UCSD-AML1 (cell line): ENCODE measurements at regions not wholly inside any gene's neighbourhood (a gene's known extent, or its start where the extent isn't known, plus 50 kb on each side); places are given as distances from the start of the nearest gene placed in this dataset.
"Not testable (repeated sequence)": the region's sequence is repeated elsewhere in the genome, so short reads cannot be mapped to it uniquely, and the experiment has no call there.

Experiments used
- DNase-seq: peaks from one replicate; lab custom pipeline; 2025; ENCODE audit not compliant: unreplicated experiment; lab: John Stamatoyannopoulos, UW

DNA sequence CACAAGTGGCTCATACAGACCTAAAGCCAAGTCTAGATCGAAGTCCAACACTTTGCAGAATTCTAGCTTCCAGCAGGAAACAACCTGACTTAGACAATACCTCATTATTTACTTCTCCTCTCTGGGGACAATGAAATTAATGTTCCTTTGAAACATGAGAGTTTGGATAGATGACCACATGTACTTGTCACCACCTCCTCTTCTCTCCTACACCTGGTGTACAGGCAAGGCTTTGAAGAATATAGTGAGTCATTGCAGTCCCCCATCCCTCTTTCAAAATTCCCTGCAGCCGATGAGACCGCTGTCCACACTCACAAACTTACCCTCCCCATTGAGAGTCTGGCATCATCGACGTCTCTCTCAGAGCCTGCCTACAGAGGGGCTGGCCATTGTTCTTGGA lies 189.0 kb upstream of the HES1 start:
- DNase-seq: no peak

DNA sequence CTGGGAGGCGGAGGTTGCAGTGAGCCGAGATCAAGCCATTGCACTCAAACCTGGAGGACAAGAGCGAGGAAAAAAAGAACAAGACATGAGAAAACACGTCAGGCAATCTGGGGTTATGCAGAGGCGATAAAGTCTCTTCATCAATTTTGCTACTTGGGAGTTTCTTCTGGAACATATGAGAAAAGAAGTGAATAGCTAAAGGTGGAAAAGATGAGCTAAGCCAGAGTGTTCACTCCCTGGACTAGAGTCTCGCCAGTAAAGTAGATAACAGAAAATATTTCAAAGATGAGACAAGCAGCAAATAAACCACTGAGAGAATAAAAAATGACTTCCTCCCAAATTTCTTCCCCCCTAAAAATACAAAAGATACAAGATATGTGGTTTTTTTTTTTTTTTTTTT lies 188.4 kb upstream of the HES1 start:
- no peak for DNase-seq

DNA sequence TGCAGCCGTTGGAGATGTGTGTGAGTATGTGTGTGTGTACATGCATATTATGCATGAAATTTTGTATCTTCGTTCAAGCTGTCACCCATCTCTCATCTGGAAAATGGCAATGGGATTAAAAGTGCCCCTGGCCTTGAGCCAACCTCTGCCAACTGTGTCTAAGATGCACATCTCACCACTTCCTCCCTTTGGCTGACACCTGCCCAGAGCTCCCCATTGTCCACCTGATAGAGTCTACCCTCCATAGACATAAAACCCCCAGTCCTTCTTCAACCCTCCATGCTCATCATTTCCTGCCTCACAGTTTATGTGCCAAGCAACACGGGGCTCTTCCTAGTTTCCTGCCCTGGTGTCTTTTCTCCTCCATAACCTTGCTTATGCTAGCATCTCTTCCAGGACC lies 187.5 kb upstream of the HES1 start:
- no peak for DNase-seq

DNA sequence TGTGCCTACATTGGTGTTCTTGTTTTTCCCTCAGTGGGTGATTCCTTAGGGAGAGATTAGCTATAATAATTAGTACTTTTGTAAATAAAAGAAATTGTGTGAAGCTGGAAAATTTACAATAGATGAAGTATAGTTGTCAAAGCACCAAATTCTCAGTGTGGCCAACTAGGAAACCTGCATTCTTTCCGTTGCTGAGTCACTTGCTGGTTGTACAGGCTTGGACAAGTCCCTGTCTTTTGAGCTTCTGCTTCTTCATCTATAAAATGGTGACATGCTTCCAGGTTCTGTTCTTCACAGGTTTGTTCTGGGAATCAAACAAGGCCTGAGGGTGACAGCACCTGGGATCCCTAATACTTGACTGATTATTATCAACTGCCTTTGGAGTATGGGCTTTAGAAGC lies 184.1 kb upstream of the HES1 start:
- DNase-seq: no peak

DNA sequence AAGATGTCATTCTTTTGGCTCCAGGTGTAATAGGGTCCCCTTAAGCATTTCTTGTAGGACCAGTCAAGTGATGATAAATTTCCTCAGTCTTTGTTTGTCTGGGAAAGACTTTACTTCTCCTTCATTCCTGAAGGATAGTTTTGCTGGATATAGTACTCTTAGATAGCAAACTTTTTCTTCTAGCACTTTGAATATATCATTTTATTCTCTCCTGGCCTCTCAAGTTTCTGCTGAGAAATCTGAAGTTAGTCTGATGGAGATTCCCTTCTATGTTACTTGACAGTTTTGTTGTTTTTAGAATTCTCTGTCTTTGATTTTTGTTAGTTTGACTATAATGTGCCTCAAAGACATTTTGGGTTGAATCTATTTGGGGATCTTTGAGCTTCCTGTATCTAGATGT lies 181.2 kb upstream of the HES1 start:
- DNase-seq: no peak

DNA sequence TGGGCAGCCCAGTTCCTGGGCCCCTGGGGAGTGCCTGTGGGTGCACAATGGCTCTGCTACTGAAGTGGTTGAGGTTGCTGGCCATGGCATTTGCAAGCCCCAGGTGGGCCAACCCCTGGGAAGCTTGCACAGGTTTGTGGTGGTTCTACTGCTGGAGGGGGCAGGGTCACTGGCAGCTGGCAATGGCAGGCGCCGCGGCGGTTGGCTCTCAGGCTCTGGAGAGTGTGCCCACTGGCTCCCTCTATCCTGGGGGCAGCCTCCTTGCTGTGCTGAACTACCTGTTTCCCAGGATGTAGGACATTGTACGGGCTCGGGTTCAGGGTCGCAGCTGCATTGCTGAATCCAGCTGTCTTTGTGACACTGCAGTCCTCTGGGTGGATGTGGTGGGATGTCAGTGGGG lies 180.2 kb upstream of the HES1 start:
- no peak for DNase-seq

DNA sequence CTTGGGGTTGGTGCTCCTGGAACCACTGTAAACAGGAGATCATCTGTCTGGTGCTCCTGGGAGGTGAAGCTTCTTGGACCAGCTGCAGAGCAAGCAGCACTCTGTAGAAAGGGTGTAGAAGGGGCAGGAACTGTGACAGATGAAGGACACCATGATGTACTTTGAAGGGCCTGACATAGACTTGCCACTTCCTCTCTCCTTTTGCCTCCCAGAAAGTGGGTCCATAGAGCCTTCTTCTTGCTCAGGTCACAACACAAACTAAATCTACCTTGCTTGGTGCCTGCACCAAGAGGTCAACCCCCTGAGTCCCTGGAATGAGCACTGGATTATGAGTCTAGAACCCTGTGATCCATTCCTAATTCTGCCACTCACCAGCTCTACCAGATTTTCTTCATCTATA lies 176.1 kb upstream of the HES1 start:
- no peak for DNase-seq

DNA sequence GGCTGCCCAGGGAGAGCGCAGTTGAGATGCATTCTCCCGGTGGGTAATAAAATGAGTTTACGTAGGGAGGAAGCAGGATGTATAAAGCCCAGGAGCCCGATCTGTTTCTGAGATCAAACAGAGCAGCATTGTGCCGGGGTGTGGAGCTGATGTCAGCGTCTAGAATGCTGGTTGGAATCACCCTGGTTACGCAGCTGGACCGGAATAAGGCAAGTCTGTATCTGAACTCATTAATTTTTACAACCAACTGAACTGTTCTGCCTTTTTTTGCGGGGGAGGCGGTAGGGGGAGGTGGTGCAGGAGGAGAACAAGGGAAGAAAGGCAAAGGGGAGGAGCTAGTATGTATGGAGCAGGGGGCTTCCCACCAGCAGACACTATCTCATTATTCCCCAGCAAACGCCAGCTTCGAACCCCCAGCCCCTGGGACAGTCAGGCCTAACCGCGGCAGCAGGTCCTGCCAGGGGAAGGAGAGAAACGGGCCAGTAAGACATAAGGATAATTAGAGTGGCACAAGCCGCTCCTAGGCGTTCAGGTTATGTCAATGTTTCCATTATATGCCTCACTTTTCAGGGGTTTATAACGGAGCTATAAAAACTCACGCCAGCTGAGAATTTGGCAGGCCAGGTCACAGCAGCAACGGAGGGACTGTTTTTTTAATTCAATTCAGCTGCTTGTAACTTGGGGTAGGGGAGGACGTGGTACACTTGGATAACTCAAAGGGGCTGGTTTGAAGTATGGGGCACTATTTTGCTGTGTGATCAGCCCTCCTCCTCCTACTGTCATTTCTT lies 175.3 kb upstream of the HES1 start:
- no peak for DNase-seq

DNA sequence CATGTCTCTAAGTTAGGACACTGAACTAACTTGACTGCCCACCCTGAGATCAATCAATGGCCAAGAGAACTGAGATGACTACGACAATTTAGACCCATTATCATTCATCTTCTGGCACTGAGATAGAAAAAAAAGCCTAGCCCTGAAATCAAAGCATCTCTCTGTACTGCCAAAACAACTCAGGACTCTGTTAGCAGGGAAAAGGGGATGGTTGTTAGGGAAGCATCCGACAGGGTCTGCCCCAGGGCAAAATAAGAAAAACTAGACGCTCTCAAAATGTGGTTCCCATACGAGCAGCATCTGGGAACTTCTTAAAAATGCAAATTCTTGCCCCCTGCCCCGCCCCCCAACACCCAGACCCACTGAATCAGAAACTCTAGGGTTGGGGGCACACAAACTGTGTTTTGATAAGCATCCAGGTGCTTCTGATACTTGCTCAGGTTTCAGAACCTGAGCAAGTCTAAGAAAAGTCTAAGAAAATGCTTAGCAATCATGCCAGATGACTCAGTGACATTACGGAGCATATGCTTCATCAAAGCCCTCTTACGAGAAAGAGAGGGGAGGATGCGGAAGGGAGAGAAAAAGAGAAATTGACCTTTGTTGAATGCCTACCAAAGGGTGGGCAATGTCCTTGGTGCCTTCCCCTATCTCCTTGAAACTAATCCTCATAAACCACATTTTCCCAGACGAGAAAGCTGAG lies 172.8 kb upstream of the HES1 start:
- DNase-seq: no peak

DNA sequence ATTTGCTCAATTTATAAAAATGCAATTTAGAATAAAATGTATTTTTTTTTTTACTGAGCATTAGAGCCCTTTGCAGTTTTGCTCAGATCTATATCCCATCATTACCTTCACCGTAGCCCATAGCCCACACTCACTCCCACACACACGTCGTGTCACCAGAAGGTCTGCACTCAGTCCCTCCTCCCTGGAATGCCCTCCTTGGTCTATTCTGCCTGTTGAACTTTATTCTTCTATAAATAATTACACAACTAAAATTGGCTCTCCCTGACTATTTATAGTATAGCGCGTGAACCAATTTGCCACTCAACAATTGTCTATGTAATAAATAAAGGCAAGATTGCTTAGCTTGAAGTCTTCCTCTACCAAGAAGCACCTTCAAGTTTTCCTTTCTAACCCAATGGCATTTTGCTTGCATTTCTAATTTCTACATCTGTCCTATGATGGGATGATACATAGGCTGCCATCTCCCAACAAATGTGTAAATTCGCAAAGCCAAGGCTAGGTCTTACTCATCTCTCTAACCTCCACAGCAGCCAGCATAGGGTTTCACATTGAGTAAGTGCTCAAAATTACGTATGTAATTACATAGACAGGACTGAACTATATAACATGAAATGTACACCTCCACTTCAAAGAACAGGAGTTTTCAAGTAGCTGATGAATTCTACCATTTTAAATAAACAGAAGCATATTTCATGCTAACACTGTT lies 172.0 kb upstream of the HES1 start:
- DNase-seq: no peak

DNA sequence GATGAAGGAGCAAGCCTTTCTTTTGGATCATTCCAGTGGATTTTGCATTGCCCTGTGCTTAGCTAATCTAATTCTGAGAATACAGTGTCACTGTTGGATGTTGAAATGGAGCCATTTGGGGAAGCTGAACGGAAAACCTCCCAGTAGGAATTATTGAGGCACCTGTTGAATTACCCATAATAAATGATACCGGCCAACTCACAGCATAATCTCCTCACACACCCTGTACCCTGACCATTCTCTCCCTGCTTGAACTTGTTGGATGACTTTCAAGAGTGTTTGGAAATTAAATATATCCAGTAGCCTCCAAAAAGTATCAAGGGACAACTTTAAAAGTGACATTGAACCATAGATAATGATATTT lies 171.4 kb upstream of the HES1 start:
- DNase-seq: no peak

DNA sequence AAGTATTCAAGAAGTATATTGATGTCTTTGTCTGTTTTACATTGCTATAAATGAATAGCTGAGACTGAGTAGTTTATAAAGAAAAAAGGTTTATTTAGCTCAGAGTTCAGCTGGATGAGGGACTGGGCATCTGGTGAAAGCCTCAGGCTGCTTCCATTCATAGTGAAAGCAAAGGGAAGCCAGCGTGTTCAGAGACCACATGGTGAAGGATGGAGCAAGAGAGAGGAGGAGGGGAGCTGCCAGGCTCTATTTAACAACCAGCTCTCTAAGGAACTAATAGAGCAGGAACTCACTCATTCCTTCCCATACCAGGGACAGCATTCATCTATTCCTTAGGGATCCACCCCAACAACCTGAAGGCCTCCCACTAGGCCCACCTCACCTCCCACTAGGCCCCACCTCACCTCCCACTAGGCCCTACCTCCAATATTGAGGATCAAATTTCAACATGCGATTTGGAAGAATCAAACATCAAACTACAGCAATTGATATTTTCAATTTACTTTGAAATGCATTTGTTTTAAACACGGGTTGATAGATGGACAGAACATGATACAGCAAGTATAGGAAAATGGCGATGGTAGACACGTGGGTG lies 167.5 kb upstream of the HES1 start:
- DNase-seq: no peak

DNA sequence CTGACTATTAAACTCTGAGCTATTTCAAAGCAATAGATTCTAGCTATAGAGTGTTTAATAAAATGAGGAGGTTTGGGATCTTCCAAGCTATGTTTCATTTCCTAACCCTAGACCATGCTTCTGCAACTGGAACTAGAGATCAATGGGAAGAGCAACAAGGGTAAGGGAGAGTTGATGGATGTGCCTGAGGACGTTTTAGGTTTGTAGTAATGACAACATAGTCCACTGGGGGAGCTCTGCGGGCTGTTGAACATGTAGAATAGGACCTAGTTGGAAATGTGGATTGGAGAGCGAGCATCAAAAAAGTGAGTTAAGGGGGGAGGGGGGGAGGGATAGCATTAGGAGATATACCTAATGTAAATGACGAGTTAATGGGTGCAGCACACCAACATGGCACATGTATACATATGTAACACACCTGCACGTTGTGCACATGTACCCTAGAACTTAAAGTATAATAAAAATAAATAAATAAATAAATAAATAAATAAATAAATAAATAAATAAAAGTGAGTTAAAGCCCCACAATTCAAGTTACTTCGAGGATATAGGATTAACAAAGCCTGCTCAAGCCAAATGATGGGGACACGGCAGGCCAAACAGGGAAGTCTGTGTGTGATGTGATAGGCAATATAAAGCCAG lies 165.7 kb upstream of the HES1 start:
- DNase-seq: not testable (repeated sequence)

DNA sequence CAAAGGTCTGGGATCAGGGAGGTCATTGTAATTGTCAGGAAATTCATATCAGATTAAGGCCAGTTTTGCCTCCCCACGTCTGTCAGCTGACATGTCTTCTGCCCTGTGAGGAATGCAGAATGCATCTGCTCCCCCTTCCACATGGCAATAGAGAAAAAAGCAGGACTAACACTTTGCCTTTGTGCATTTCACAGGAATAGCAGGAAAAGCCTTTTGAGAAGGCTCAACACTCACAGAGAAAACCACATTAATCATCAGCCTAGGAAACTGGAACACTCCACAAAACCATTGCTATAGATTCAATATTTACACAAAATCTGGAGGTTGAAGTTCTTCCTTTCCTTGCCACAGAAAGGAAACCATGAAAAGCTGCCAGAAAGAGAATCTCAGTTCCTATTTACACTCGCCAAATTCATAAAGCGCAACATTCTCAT lies 165.2 kb upstream of the HES1 start:
- DNase-seq: no peak

DNA sequence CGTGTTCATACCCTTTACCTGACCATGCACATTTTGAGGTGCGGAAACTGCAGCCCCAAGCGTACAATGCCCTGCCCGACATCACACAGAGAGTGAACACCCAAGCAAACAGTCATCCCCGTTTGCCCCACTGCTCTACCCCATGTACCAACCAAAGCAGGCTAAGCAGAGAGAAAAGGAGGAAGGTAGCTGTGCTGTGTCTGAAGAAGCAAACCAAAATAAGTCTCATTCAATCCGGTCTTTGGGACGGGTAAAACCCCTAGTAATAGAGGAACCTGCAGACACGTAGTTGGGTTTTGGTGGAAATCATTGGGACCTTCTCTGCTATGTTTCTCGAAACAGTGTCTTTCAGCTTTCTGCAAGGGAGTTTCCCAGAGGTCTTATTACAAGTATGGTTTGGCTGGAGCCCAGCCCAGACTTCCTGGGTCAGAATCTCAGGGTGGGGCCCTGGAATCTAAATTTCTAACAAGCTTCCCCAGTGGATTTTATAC lies 164.6 kb upstream of the HES1 start:
- DNase-seq: no peak

DNA sequence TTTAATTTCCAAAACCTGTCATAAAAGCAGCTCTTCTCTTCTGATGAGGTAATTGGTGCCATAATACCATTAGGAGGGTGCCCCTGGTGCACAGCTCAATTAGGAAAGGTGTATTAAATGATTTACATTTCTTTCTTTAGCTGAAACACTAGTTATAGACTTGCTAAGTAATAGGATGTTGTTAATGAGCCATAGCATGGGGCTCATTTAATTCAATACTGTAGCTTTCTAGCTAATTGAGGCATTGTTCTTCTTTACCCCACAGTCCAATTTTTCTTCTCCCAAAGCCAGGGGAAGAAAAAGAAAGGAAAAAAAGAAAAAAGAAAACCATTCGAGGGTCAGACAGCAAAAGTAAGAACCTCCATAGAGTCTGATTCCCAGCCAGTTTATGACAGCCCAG lies 164.0 kb upstream of the HES1 start:
- no peak for DNase-seq

DNA sequence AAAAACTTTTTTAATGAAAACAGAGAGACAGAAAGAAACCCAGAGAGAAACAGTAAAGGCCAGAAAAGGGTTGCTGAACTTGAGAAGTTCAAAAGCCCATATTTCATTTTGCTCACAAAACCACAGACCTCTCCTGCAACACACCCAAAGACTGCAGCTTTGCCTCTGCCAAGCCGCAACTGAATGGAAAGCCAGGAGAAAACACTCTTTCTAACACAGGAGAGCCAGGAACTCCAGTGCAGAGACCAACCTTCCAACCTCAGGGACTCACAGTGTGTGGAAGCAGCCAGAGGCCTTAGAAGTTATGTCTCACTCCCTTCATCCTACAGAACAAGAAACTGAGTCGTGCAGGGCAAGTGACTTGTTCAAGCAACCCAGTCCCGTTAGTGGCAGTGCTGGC lies 163.1 kb upstream of the HES1 start:
- DNase-seq: no peak

DNA sequence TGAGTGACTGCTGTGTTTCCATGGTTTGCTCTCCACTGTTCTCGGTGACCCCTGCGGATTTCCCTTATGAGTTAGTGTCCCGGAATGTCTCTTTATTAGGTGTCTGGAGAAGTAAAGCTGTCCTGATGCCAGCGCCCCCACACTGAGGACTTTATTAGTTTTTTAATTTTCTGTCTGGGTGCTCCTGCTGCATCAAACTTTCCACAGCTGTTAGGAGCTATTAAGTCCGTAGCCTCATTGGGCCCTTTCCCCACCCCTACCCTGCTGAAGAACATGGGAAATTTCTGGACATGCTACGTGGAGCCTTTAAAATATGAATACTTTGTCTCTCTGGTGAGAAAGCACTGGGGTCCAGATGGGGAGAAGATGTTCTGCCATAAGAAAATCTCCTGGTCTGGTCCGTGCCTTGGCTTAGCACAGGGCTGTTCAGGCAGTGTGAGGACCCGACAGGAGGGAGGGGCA lies 161.7 kb upstream of the HES1 start:
- DNase-seq: no peak

DNA sequence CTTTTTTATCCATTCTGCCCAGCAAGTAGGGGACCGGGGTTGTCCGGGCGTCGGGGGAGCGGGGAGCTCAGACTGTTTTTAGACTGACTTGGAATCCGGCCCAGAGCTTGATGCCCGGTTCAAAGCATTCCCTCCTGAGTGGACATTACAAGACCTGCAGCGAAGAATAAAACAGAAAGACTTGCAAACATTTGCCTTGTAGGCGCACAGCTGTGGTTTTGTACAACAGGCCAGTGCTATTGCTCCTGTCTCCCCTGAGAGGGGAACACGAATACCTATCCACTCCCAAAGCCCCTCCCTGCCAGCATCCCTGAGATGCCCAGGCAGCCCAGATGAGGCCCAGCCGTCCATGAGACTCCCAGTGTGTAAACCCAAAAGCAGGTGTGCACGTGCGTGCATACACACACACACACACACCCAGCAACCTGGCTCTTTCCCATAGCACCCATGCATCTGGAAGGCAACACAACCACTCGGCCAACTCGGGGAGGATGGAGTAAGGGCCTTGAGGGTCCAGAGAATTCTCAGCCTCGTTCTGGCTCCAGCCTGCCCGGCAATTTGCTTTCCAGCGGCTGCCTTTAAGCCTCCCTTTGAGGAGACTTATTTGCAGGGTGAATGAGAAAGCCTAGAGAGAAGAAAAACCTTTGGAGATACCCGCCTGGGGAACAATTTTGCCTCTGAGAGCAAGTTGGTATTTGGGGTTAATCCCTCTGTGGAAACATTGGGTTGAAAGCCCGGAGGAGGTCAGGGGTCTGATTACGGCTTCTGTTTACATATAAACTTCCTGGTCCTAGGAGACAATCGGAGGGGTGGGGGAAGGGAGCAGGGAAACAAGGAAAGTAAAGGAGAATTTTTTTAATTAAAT lies 161.0 kb upstream of the HES1 start:
- DNase-seq: no peak

DNA sequence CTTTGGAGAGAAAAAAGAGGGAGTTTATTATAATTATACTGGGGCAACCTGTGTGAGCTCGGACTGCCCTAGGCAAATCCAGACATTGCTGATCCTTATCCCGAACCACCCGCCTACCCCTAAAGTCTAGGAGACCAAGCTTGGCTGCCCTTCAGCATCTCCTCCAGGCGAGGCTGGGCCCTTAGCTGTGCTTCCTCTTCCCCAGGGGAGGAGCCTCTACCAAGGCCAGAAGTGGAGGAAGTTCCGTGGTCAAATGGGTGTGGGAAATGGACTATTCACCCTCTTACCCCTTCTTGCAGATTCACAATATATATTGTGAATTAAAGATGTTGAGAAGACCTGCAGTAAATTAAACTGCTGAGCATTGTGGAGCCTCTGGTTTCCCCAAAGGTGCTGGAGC lies 158.3 kb upstream of the HES1 start:
- no peak for DNase-seq
